Trophoblast cell (in vitro differentiated cells and primary cell): ENCODE measurements at regions not wholly inside any gene's neighbourhood (a gene's known extent, or its start where the extent isn't known, plus 50 kb on each side); places are given as distances from the start of the nearest gene placed in this dataset.

Experiments
- DNase-seq, 2 donors: peaks; one replicate each; pipeline ENCODE4 v3.0.0-alpha.2; 2016
- H2AFZ ChIP-seq: 2 replicates; pipeline ENCODE4 v1.6.1; 2013; ENCODE audit warnings: low read length, moderate library complexity, mild to moderate bottlenecking; ENCODE audit not compliant: insufficient read depth, poor library complexity
- H2AK5ac ChIP-seq: 2 replicates; pipeline ENCODE4 v1.6.1; 2013; ENCODE audit warnings: mild to moderate bottlenecking, low read length
- H2BK120ac ChIP-seq: 2 replicates; pipeline ENCODE4 v1.6.1; 2013; ENCODE audit warnings: low read length, mild to moderate bottlenecking, moderate library complexity; ENCODE audit not compliant: insufficient read depth, poor library complexity
- H2BK12ac ChIP-seq: 2 replicates; pipeline ENCODE4 v1.6.1; 2013; ENCODE audit warnings: mild to moderate bottlenecking, low read length, moderate library complexity
- H2BK5ac ChIP-seq: 2 replicates; pipeline ENCODE4 v1.6.1; 2013; ENCODE audit warnings: low read length, low read depth, moderate library complexity, mild to moderate bottlenecking; ENCODE audit not compliant: poor library complexity
- H3K14ac ChIP-seq: 2 replicates; pipeline ENCODE4 v1.6.1; 2013; ENCODE audit warnings: mild to moderate bottlenecking, low read length
- H3K18ac ChIP-seq: 2 replicates; pipeline ENCODE4 v1.6.1; 2013; ENCODE audit warnings: mild to moderate bottlenecking, low read length
- H3K23ac ChIP-seq: 2 replicates; pipeline ENCODE4 v1.6.1; 2013; ENCODE audit warnings: low read length
- H3K27ac ChIP-seq: 2 replicates; pipeline ENCODE4 v1.5.1; 2013; ENCODE audit warnings: low read depth, mild to moderate bottlenecking, inconsistent platforms, low read length, moderate library complexity
- H3K27me3 ChIP-seq: 2 replicates; pipeline ENCODE4 v1.6.1; 2013; ENCODE audit warnings: inconsistent platforms, mild to moderate bottlenecking, low read length, moderate library complexity; ENCODE audit not compliant: insufficient read depth
- H3K36me3 ChIP-seq, 2 experiments: 1 replicate in 1 of 2; 2 replicates in 1 of 2; pipeline ENCODE4 v1.6.1; 2013; ENCODE audit warnings: low read length in 2 of 2, mild to moderate bottlenecking in 2 of 2, moderate library complexity in 1 of 2; ENCODE audit not compliant: insufficient read depth in 2 of 2, control insufficient read depth in 1 of 2
- H3K4ac ChIP-seq: 2 replicates; pipeline ENCODE4 v1.6.1; 2013; ENCODE audit warnings: low read depth, mild to moderate bottlenecking, low read length, moderate library complexity
- H3K4me1 ChIP-seq, 2 experiments: 1 replicate in 1 of 2; 2 replicates in 1 of 2; pipeline ENCODE4 v1.6.1; 2013; ENCODE audit warnings: low read length in 2 of 2, mild to moderate bottlenecking in 2 of 2, moderate library complexity in 1 of 2; ENCODE audit not compliant: insufficient read depth in 2 of 2, control insufficient read depth in 1 of 2
- H3K4me2 ChIP-seq: 2 replicates; pipeline ENCODE4 v1.6.1; 2013; ENCODE audit warnings: inconsistent platforms, mild to moderate bottlenecking, low read length, moderate library complexity
- H3K4me3 ChIP-seq: 2 replicates; pipeline ENCODE4 v1.5.1; 2013; ENCODE audit warnings: mild to moderate bottlenecking, low read depth, low read length, inconsistent platforms
- H3K79me1 ChIP-seq: one replicate; pipeline ENCODE4 v1.6.1; 2013; ENCODE audit warnings: low read length
- H3K79me2 ChIP-seq: 2 replicates; pipeline ENCODE4 v1.6.1; 2013; ENCODE audit warnings: low read length, mild to moderate bottlenecking; ENCODE audit not compliant: control insufficient read depth, insufficient read depth, poor library complexity
- H3K9ac ChIP-seq: 2 replicates; pipeline ENCODE4 v1.6.1; 2013; ENCODE audit warnings: mild to moderate bottlenecking, low read length
- H3K9me3 ChIP-seq: 2 replicates; pipeline ENCODE4 v1.6.1; 2013; ENCODE audit warnings: low read depth, mild to moderate bottlenecking, control low read depth, inconsistent platforms, low read length; ENCODE audit not compliant: insufficient read depth
- H4K12ac ChIP-seq: 2 replicates; pipeline ENCODE4 v1.6.1; 2013; ENCODE audit warnings: low read depth, mild to moderate bottlenecking, low read length, moderate library complexity
- H4K8ac ChIP-seq: 2 replicates; pipeline ENCODE4 v1.6.1; 2013; ENCODE audit warnings: low read depth, mild to moderate bottlenecking, low read length, moderate library complexity
- H4K91ac ChIP-seq: one replicate; pipeline ENCODE4 v1.6.1; 2013; ENCODE audit warnings: low read depth, mild to moderate bottlenecking, low read length, moderate library complexity
- WGBS: extraction: QIAGEN DNeasy Blood & Tissue Kit; methylation state at CpG from one replicate; pipeline ENCODE4 v1.1.7; 2013; ENCODE audit warnings: missing lambda C conversion rate; ENCODE audit not compliant: insufficient read length, insufficient coverage; ENCODE audit errors: extremely low coverage; 5-methylcytosine and 5-hydroxymethylcytosine counted together

- no peak overlapping the region for H3K9ac ChIP-seq
- H3K4me3 ChIP-seq = no peak overlapping the region
- H3K79me2 ChIP-seq = no peaks in the 10 kb centered on the region
- H2BK12ac ChIP-seq = no peak overlapping the region
- H4K8ac ChIP-seq = no peak overlapping the region
- H4K91ac ChIP-seq = no peak overlapping the region
- H3K18ac ChIP-seq = no peak overlapping the region
- no peak overlapping the region for H2AK5ac ChIP-seq
- peaks cover 7% of the 10 kb centered on the region for H3K9me3 ChIP-seq
- H3K14ac ChIP-seq = no peak overlapping the region
- no peaks in the 10 kb centered on the region for H3K4me1 ChIP-seq
- no peaks in the 10 kb centered on the region for H3K36me3 ChIP-seq
- no peak overlapping the region for H3K4me2 ChIP-seq
- H3K23ac ChIP-seq = no peak overlapping the region
- no peak overlapping the region for H2AFZ ChIP-seq
- WGBS = no CpG with 5 or more reads among the region's 4 CpGs
- no peaks in the 10 kb centered on the region for H3K27me3 ChIP-seq
- no peak for DNase-seq
- H4K12ac ChIP-seq = no peak overlapping the region
- no peaks in the 10 kb centered on the region for H3K79me1 ChIP-seq
- H2BK5ac ChIP-seq = no peak overlapping the region
- H3K27ac ChIP-seq = no peak overlapping the region
- no peak overlapping the region for H2BK120ac ChIP-seq
- H3K4ac ChIP-seq = no peak overlapping the region
Measured at GRCh38 chr20:22088882-22089281, 383.4 kb downstream of the PAX1 start.

GRCh38 chr20:22080985-22081384 is 375.5 kb downstream of the PAX1 start:
- Histone ChIP-seq H3K79me2 (no peaks in the 10 kb centered on the region), H3K4me2 (no peak overlapping the region), H3K36me3 (no peaks in the 10 kb centered on the region), H3K4me1 (no peaks in the 10 kb centered on the region), H2AFZ (no peak overlapping the region), H3K27me3 (no peaks in the 10 kb centered on the region), H3K4me3 (no peak overlapping the region), H3K27ac (no peak overlapping the region), H3K4ac (no peak overlapping the region), H2BK5ac (no peak overlapping the region), H4K91ac (no peak overlapping the region), H3K18ac (no peak overlapping the region), H2BK120ac (no peak overlapping the region), H4K8ac (no peak overlapping the region), H3K23ac (no peak overlapping the region), H3K14ac (no peak overlapping the region), H3K9ac (no peak overlapping the region), H3K9me3 (no peaks in the 10 kb centered on the region), H4K12ac (no peak overlapping the region), H2AK5ac (no peak overlapping the region), H3K79me1 (no peaks in the 10 kb centered on the region), H2BK12ac (no peak overlapping the region)
- WGBS = no CpG with 5 or more reads among the region's 1 CpG
- no peak for DNase-seq

- no peak overlapping the region for H3K18ac ChIP-seq
- no peak for DNase-seq
- H2AK5ac ChIP-seq = no peak overlapping the region
- no peak overlapping the region for H2AFZ ChIP-seq
- H3K14ac ChIP-seq = no peak overlapping the region
- H3K4me1 ChIP-seq = no peaks in the 10 kb centered on the region
- no peaks in the 10 kb centered on the region for H3K27me3 ChIP-seq
- H4K12ac ChIP-seq = no peak overlapping the region
- H3K23ac ChIP-seq = no peak overlapping the region
- no CpG with 5 or more reads among the region's 1 CpG for WGBS
- H3K9ac ChIP-seq = no peak overlapping the region
- no peaks in the 10 kb centered on the region for H3K36me3 ChIP-seq
- H3K9me3 ChIP-seq = no peaks in the 10 kb centered on the region
- no peak overlapping the region for H3K4ac ChIP-seq
- H3K4me2 ChIP-seq = no peak overlapping the region
- no peak overlapping the region for H3K4me3 ChIP-seq
- no peak overlapping the region for H3K27ac ChIP-seq
- no peak overlapping the region for H2BK120ac ChIP-seq
- H4K8ac ChIP-seq = no peak overlapping the region
- no peak overlapping the region for H4K91ac ChIP-seq
- H2BK12ac ChIP-seq = no peak overlapping the region
- H2BK5ac ChIP-seq = no peak overlapping the region
- H3K79me1 ChIP-seq = no peaks in the 10 kb centered on the region
- H3K79me2 ChIP-seq = no peaks in the 10 kb centered on the region
Measured at GRCh38 chr20:22074635-22075034, 369.2 kb downstream of the PAX1 start.

GRCh38 chr20:22071841-22072240 is 366.4 kb downstream of the PAX1 start:
- Histone ChIP-seq H2BK120ac (no peak overlapping the region), H3K18ac (no peak overlapping the region), H3K9me3 (no peaks in the 10 kb centered on the region), H3K79me2 (no peaks in the 10 kb centered on the region), H3K23ac (no peak overlapping the region), H3K4me1 (no peaks in the 10 kb centered on the region), H2AFZ (no peak overlapping the region), H2AK5ac (no peak overlapping the region), H3K27ac (no peak overlapping the region), H4K12ac (no peak overlapping the region), H4K8ac (no peak overlapping the region), H4K91ac (no peak overlapping the region), H3K4me3 (no peak overlapping the region), H2BK5ac (no peak overlapping the region), H3K4ac (no peak overlapping the region), H3K9ac (no peak overlapping the region), H3K79me1 (no peaks in the 10 kb centered on the region), H3K14ac (no peak overlapping the region), H3K36me3 (no peaks in the 10 kb centered on the region), H2BK12ac (no peak overlapping the region), H3K4me2 (no peak overlapping the region), H3K27me3 (no peaks in the 10 kb centered on the region)
- no peak for DNase-seq
- WGBS = no CpG with 5 or more reads among the region's 2 CpGs
